ENCODE measurements at regions not wholly inside any gene's neighbourhood (a gene's known extent, or its start where the extent isn't known, plus 50 kb on each side); places are given as distances from the start of the nearest gene placed in this dataset.

DNA sequence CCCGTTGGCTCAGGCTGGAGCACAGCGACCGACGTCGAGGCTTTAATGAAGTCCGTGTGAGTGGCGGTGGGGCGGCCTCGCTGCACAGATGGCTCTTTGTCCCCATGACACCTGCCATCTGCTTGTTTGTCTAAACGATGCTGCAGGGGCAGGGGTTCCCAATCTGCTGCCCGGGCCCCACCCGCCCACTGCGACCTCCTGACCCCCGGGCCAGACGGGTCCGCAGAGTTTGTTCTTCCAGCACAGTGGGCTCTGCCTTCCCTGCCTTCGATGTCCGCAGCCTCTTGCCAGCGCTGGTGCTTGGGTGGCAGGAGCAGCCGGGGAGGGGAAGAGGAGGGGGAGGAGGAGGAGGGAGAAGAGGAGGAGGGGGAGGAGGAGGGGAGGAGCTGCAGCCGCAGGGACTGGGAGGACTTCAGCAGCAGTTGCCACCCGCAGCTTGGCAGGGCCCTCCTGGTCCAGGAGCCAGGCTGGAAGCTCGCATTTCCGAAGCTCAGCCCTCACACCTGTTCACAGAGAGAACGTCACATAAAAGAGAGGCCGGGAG lies 210.0 kb downstream of the DLL1 start:
- H3K27ac ChIP-seq (ENCODE audit: insufficient read depth, low read depth, low read length) = no peak overlapping the region
- H3K9me1 ChIP-seq (replicated peaks; ENCODE audit: control insufficient read depth, extremely low read depth, insufficient read depth, low read length) = no peaks in the 10 kb centered on the region
- H3K4me2 ChIP-seq (ENCODE audit: insufficient read depth, low read length) = no peak overlapping the region
- DNase-seq (ENCODE audit: low read depth, low spot score) = no peak
- no peaks in the 10 kb centered on the region for H3K9me3 ChIP-seq (replicated peaks; ENCODE audit: control insufficient read depth, insufficient read depth, low read length)
- no peaks in the 10 kb centered on the region for H3K36me3 ChIP-seq (ENCODE audit: control insufficient read depth in 2 of 2, extremely low read depth in 1 of 2, insufficient read depth in 2 of 2, low read length in 2 of 2)
- H3K9ac ChIP-seq (replicated peaks; ENCODE audit: extremely low read depth, insufficient read depth, low read length) = no peak overlapping the region
- no peak overlapping the region for H2AFZ ChIP-seq (ENCODE audit: low read depth, low read length)
- no peaks in the 10 kb centered on the region for H3K79me2 ChIP-seq (ENCODE audit: control insufficient read depth, insufficient read depth, low read length)
- no peak overlapping the region for H3K4me3 ChIP-seq (replicated peaks in 1 of 3; ENCODE audit: insufficient read depth in 1 of 3, low read depth in 1 of 3, low read length in 3 of 3)
- TF ChIP-seq MYC (IDR thresholded peaks at IDR 0.05; ENCODE audit: low read depth, low read length) = no peak
- ChIA-PET CTCF (no interaction called here), POLR2A (no interaction called here)
- dilution Hi-C loops (cut with MboI; ENCODE audit: extremely low pct_ligation_motif_present, low sequenced_read_pairs) = no loop called here
- H3K4me1 ChIP-seq (ENCODE audit: control insufficient read depth, extremely low read depth, insufficient read depth, low read length) = no peaks in the 10 kb centered on the region
- no TSS peak for BruUV-seq (replicated peaks)
- no peaks in the 10 kb centered on the region for H3K27me3 ChIP-seq (ENCODE audit: control insufficient read depth in 2 of 2, insufficient read depth in 2 of 2, low read length in 2 of 2)
- intact Hi-C loops (cut with micrococcal nuclease) = no loop called here
- no peaks in the 10 kb centered on the region for H4K20me1 ChIP-seq (replicated peaks; ENCODE audit: control insufficient read depth, extremely low read depth, insufficient read depth, low read length)
- FAIRE-seq = no peak

- no peak for FAIRE-seq
- Histone ChIP-seq H3K27ac (ENCODE audit: insufficient read depth, low read depth, low read length) (no peak overlapping the region), H3K9me3 (replicated peaks; ENCODE audit: control insufficient read depth, insufficient read depth, low read length) (no peaks in the 10 kb centered on the region), H4K20me1 (replicated peaks; ENCODE audit: control insufficient read depth, extremely low read depth, insufficient read depth, low read length) (no peaks in the 10 kb centered on the region), H3K36me3 (ENCODE audit: control insufficient read depth in 2 of 2, extremely low read depth in 1 of 2, insufficient read depth in 2 of 2, low read length in 2 of 2) (no peaks in the 10 kb centered on the region), H3K79me2 (ENCODE audit: control insufficient read depth, insufficient read depth, low read length) (no peaks in the 10 kb centered on the region), H3K4me2 (ENCODE audit: insufficient read depth, low read length) (no peak overlapping the region), H3K9ac (replicated peaks; ENCODE audit: extremely low read depth, insufficient read depth, low read length) (no peak overlapping the region), H3K9me1 (replicated peaks; ENCODE audit: control insufficient read depth, extremely low read depth, insufficient read depth, low read length) (no peaks in the 10 kb centered on the region), H2AFZ (ENCODE audit: low read depth, low read length) (no peak overlapping the region), H3K27me3 (ENCODE audit: control insufficient read depth in 2 of 2, insufficient read depth in 2 of 2, low read length in 2 of 2) (no peaks in the 10 kb centered on the region), H3K4me3 (replicated peaks in 1 of 3; ENCODE audit: insufficient read depth in 1 of 3, low read depth in 1 of 3, low read length in 3 of 3) (no peak overlapping the region), H3K4me1 (ENCODE audit: control insufficient read depth, extremely low read depth, insufficient read depth, low read length) (no peaks in the 10 kb centered on the region)
- BruUV-seq (replicated peaks) = no TSS peak
- POLR2A ChIA-PET = no interaction called here
- no peak for DNase-seq (ENCODE audit: low read depth, low spot score)
- CTCF ChIA-PET = no interaction called here
- intact Hi-C loops (cut with micrococcal nuclease) = no loop called here
- dilution Hi-C loops (cut with MboI; ENCODE audit: extremely low pct_ligation_motif_present, low sequenced_read_pairs) = no loop called here
- TF ChIP-seq POLR2A (IDR thresholded peaks at IDR 0.05; ENCODE audit: low read depth, low read length) = no peak
- TF ChIP-seq EZH2 (IDR thresholded peaks at IDR 0.05; ENCODE audit: borderline replicate concordance, low read depth, low read length, severe bottlenecking) = no peak
- TF ChIP-seq GATA2 (IDR thresholded peaks at IDR 0.05; ENCODE audit: insufficient read depth, insufficient read length, low read depth, low read length) = no peak
- no peak for TF ChIP-seq MAX (IDR thresholded peaks at IDR 0.05; ENCODE audit: insufficient read depth, insufficient read length)
- no peak for TF ChIP-seq CTCF (IDR thresholded peaks at IDR 0.05; ENCODE audit: extremely low read depth in 1 of 2, insufficient read depth in 1 of 2, low read depth in 1 of 2, low read length in 2 of 2)
- TF ChIP-seq MYC (IDR thresholded peaks at IDR 0.05; ENCODE audit: low read depth, low read length) = no peak
- no peak for TF ChIP-seq POLR2AphosphoS5 (IDR thresholded peaks at IDR 0.05; ENCODE audit: insufficient read depth, low read depth, low read length)
- no peak for TF ChIP-seq JUN (IDR thresholded peaks at IDR 0.05; ENCODE audit: borderline replicate concordance, insufficient read depth, insufficient read length, low read depth)
- TF ChIP-seq FOS (IDR thresholded peaks at IDR 0.05; ENCODE audit: borderline replicate concordance, insufficient read depth, low read length) = no peak
These were observed 210.6 kb downstream of the DLL1 start for GRCh38 chr6:170080169-170080827.
